ENCODE measurements at regions not wholly inside any gene's neighbourhood (a gene's known extent, or its start where the extent isn't known, plus 50 kb on each side); places are given as distances from the start of the nearest gene placed in this dataset.
"Not testable (repeated sequence)": the region's sequence is repeated elsewhere in the genome, so short reads cannot be mapped to it uniquely, and the experiment has no call there.

- no peak for DNase-seq
Measured at GRCh38 chr14:106728611-106729010, 1202.2 kb downstream of the TMEM121 start.

- no peak for DNase-seq
Measured at GRCh38 chr14:106729551-106729950, 1203.2 kb downstream of the TMEM121 start.

GRCh38 chr14:106733771-106734170 is 1207.4 kb downstream of the TMEM121 start:
- no peak for DNase-seq

GRCh38 chr14:106737021-106737420 is 1210.6 kb downstream of the TMEM121 start:
- DNase-seq, result no peak

GRCh38 chr14:106738075-106738474 is 1211.7 kb downstream of the TMEM121 start:
- no peak for DNase-seq

GRCh38 chr14:106738598-106739258 is 1212.3 kb downstream of the TMEM121 start:
- DNase-seq, result not testable (repeated sequence)

- not testable (repeated sequence) for DNase-seq
Measured at GRCh38 chr14:106741086-106741827, 1214.9 kb downstream of the TMEM121 start.

- not testable (repeated sequence) for DNase-seq
Measured at GRCh38 chr14:106745016-106745767, 1218.8 kb downstream of the TMEM121 start.

- not testable (repeated sequence) for DNase-seq
Measured at GRCh38 chr14:106750089-106750488, 1223.7 kb downstream of the TMEM121 start.

GRCh38 chr14:106753751-106754150 is 1227.4 kb downstream of the TMEM121 start:
- not testable (repeated sequence) for DNase-seq

GRCh38 chr14:106757444-106757843 is 1231.1 kb downstream of the TMEM121 start:
- DNase-seq, result not testable (repeated sequence)

GRCh38 chr14:106761886-106762816 is 1235.8 kb downstream of the TMEM121 start:
- not testable (repeated sequence) for DNase-seq

- DNase-seq, result not testable (repeated sequence)
Measured at GRCh38 chr14:106764968-106765369, 1238.6 kb downstream of the TMEM121 start.

- DNase-seq, result no peak
Measured at GRCh38 chr14:106766145-106766544, 1239.8 kb downstream of the TMEM121 start.

GRCh38 chr14:106766551-106767277 is 1240.3 kb downstream of the TMEM121 start:
- not testable (repeated sequence) for DNase-seq

- not testable (repeated sequence) for DNase-seq
Measured at GRCh38 chr14:106768230-106768629, 1241.8 kb downstream of the TMEM121 start.

- not testable (repeated sequence) for DNase-seq
Measured at GRCh38 chr14:106768972-106769700, 1242.8 kb downstream of the TMEM121 start.

- DNase-seq, result not testable (repeated sequence)
Measured at GRCh38 chr14:106770158-106770672, 1243.8 kb downstream of the TMEM121 start.

- DNase-seq, result not testable (repeated sequence)
Measured at GRCh38 chr14:106774889-106775480, 1248.6 kb downstream of the TMEM121 start.

GRCh38 chr14:106776395-106776983 is 1250.1 kb downstream of the TMEM121 start:
- DNase-seq, result no peak
